ENCODE measurements at regions not wholly inside any gene's neighbourhood (a gene's known extent, or its start where the extent isn't known, plus 50 kb on each side); places are given as distances from the start of the nearest gene placed in this dataset.

DNA sequence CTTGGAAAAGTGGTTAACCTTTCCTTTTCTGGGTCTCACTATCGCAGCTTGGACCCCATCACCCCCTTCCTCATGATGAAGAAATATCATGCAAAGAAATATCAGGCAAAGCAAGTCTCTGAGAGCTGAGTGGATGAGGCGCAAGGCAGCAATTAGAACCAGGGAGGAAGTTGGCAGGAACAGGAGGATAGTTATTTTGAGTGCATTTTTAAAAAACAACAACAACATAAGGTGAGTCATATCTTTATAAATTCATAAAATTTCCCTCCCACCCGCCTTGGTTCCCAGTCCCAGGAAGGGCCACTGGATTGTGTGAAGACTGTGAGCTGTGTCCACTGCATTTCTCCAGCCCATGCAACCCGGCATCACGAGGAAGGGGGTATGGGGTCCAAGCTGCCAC lies 316.9 kb upstream of the TLE3 start:
- 78 to 85% methylated on average over 3 to 5 of the region's 5 CpGs for WGBS, 2 donors (ENCODE audit: low coverage in 1 of 2)
- Histone ChIP-seq H3K36me3 (no peaks in the 10 kb centered on the region), H3K4me3 (no peak overlapping the region), H3K27me3 (peaks cover 5% of the 10 kb centered on the region), H3K4me1 (peaks cover 0 to 12% (median 3%) of the 10 kb centered on the region in 4 donors), H3K9me3 (no peaks in the 10 kb centered on the region), H3K27ac (no peak overlapping the region)
- no peak for DNase-seq
- in situ Hi-C loops (cut with MboI; ENCODE audit: low pct_ligation_motif_present in 1 of 4, low pct_unique_long_range_greater_than_20kb in 1 of 4, low sequenced_read_pairs in 3 of 4) (no loop called here), intact Hi-C loops (cut with DNase I; ENCODE audit: low total_unique reads) (no loop called here)
- TF ChIP-seq POLR2A (IDR thresholded peaks at IDR 0.05): no peak
- TF ChIP-seq, protein P1, sequence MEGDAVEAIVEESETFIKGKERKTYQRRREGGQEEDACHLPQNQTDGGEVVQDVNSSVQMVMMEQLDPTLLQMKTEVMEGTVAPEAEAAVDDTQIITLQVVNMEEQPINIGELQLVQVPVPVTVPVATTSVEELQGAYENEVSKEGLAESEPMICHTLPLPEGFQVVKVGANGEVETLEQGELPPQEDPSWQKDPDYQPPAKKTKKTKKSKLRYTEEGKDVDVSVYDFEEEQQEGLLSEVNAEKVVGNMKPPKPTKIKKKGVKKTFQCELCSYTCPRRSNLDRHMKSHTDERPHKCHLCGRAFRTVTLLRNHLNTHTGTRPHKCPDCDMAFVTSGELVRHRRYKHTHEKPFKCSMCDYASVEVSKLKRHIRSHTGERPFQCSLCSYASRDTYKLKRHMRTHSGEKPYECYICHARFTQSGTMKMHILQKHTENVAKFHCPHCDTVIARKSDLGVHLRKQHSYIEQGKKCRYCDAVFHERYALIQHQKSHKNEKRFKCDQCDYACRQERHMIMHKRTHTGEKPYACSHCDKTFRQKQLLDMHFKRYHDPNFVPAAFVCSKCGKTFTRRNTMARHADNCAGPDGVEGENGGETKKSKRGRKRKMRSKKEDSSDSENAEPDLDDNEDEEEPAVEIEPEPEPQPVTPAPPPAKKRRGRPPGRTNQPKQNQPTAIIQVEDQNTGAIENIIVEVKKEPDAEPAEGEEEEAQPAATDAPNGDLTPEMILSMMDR (IDR thresholded peaks at IDR 0.05): no peak
- no peak for TF ChIP-seq EP300 (IDR thresholded peaks at IDR 0.05; ENCODE audit: low read depth)
- no peak for TF ChIP-seq POLR2AphosphoS5 (IDR thresholded peaks at IDR 0.05)

DNA sequence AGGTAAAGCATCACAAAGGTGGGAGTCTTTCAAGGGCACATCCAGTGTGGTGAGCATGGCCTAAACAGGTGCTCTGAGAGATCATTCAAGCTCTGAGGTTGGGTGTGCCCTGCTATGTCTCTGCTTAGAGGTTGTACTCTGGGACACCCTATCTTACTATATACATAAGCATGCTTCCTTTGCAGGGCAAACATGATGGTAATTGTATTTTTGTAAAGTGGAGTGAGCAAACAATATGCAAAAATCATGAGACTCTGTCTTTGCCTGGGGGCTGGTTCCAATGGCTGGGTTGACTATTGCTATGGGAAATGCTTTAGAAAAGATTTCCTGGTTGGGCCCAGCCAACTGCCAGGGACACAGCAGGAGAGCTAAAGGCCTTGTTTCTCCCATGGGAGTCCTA lies 315.1 kb upstream of the TLE3 start:
- Histone ChIP-seq H3K36me3 (no peaks in the 10 kb centered on the region), H3K4me3 (no peak overlapping the region), H3K27ac (peak overlapping the region in 1 of 4 donors; percentile 26), H3K27me3 (peaks cover 5% of the 10 kb centered on the region), H3K4me1 (peaks cover 0 to 12% (median 3%) of the 10 kb centered on the region in 4 donors), H3K9me3 (peaks cover 0 to 4% of the 10 kb centered on the region in 2 donors)
- intact Hi-C loops (cut with DNase I; ENCODE audit: low total_unique reads) (no loop called here), in situ Hi-C loops (cut with MboI; ENCODE audit: low pct_ligation_motif_present in 1 of 4, low pct_unique_long_range_greater_than_20kb in 1 of 4, low sequenced_read_pairs in 3 of 4) (no loop called here)
- DNase-seq: no peak
- TF ChIP-seq POLR2AphosphoS5 (IDR thresholded peaks at IDR 0.05) (no peak), POLR2A (IDR thresholded peaks at IDR 0.05) (no peak), EP300 (IDR thresholded peaks at IDR 0.05; ENCODE audit: low read depth) (no peak)
- TF ChIP-seq, protein P1 (IDR thresholded peaks at IDR 0.05): no peak

DNA sequence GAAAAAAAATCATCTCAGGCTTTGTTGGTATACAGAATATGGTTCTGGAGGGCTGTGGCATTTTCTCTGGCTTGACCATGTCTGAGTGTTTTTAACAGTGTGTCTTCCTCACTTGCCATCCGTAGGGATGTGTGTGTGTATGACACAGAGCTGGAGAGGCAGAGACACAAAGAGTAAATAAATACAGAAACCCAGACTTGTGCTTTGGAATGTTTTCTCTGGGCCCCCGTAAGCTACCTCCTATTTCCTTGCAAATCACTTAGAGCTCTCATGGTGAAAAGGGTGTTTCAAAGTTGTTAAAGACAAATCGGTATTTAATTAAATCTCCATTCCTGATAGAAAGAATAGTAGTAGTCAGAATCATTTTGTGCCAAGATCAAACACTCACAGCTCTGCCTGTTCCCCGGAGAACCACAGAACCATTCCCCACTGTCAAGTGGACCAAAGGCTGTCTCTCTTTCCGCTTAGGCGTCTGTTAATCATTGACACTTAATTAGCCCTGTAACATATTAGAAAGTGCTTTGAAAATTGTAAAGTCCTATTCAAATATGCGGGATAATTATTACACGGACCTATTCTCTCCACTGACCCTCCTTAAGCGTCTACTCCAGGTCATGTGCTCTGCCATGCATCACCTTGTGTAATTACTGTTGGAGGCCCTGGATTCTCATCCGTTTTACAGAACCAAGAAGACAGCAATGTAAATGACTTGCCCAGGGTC lies 313.6 kb upstream of the TLE3 start:
- peaks cover 5% of the 10 kb centered on the region for H3K27me3 ChIP-seq
- H3K4me3 ChIP-seq: no peak overlapping the region
- 56 to 58% methylated on average over 9 to 10 of the region's 10 CpGs for WGBS, 2 donors (ENCODE audit: low coverage in 1 of 2)
- peaks cover 0 to 12% (median 3%) of the 10 kb centered on the region in 4 donors for H3K4me1 ChIP-seq
- intact Hi-C loops (cut with DNase I; ENCODE audit: low total_unique reads) (no loop called here), in situ Hi-C loops (cut with MboI; ENCODE audit: low pct_ligation_motif_present in 1 of 4, low pct_unique_long_range_greater_than_20kb in 1 of 4, low sequenced_read_pairs in 3 of 4) (no loop called here)
- TF ChIP-seq, protein P1 (IDR thresholded peaks at IDR 0.05): no peak
- DNase-seq: no peak
- no peaks in the 10 kb centered on the region for H3K36me3 ChIP-seq
- H3K27ac ChIP-seq: no peak overlapping the region
- H3K9me3 ChIP-seq: peaks cover 0 to 4% of the 10 kb centered on the region in 2 donors

DNA sequence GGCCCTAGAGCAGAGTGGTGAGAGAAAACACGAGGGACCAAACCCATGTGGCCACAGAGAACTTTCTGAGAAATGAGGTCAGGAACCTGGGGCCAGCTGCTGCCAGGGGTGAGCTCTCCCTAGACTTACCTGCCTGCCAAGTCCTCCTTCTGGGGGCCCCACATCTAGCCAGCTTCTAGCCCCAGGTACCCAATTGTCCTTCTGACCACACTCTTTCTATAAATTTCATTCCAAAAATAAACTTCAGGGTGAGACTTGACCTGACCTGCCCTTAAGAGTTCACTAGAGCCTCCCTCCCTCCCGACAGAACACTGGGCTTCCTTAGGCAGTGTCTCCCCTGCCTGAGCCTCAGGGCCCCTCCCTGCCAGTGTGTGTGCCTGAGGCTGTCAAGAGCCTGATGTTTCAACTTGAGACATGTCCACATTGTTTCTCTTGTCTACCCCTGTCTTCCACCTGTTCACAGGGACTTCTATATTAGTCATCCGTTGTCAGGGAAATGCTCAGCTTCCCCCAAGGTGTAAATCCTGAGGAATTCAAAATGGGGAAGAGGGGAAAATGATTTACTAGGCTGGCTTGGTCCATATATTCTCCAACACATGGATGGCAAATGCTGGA lies 312.8 kb upstream of the TLE3 start:
- intact Hi-C loops (cut with DNase I; ENCODE audit: low total_unique reads) (no loop called here), in situ Hi-C loops (cut with MboI; ENCODE audit: low pct_ligation_motif_present in 1 of 4, low pct_unique_long_range_greater_than_20kb in 1 of 4, low sequenced_read_pairs in 3 of 4) (no loop called here)
- no peak for DNase-seq
- Histone ChIP-seq H3K27ac (no peak overlapping the region), H3K4me1 (peaks cover 0 to 11% (median 3%) of the 10 kb centered on the region in 4 donors), H3K4me3 (no peak overlapping the region), H3K9me3 (peaks cover 0 to 4% of the 10 kb centered on the region in 2 donors), H3K27me3 (peaks cover 4% of the 10 kb centered on the region), H3K36me3 (no peaks in the 10 kb centered on the region)
- TF ChIP-seq POLR2AphosphoS5 (IDR thresholded peaks at IDR 0.05) (no peak), POLR2A (IDR thresholded peaks at IDR 0.05) (no peak)
- WGBS, 2 donors (ENCODE audit: low coverage in 1 of 2): 74% methylated on average over 3 of the region's 3 CpGs; no CpG with 5 or more reads in 1 of the 2 donors

All from transverse colon (tissue), 4 donors.